C4-2B (cell line): ENCODE measurements at regions not wholly inside any gene's neighbourhood (a gene's known extent, or its start where the extent isn't known, plus 50 kb on each side); places are given as distances from the start of the nearest gene placed in this dataset.

Source experiments
- H3K27ac ChIP-seq: fragments of 450-650 bp; 2 replicates; pipeline ENCODE4 v1.5.1; 2017
- CTCF ChIP-seq: fragments of 450-650 bp; conservative IDR thresholded peaks from 2 replicates; pipeline ENCODE4 v1.5.1; 2017; ENCODE audit warnings: mild to moderate bottlenecking
- ZFX ChIP-seq: fragments of 450-650 bp; IDR thresholded peaks from 2 replicates; pipeline ENCODE4 v1.6.1; 2017

GRCh38 chr1:58312461-58312860, 234.1 kb downstream of the OMA1 start:
- H3K27ac ChIP-seq = no peak overlapping the region
- no peak for TF ChIP-seq ZFX
- no peak for TF ChIP-seq CTCF

- no peak for TF ChIP-seq CTCF
- no peak for TF ChIP-seq ZFX
- H3K27ac ChIP-seq = no peak overlapping the region
Observed at GRCh38 chr1:58310881-58311280, 235.6 kb downstream of the OMA1 start.

GRCh38 chr1:58310469-58310868, 236.1 kb downstream of the OMA1 start:
- H3K27ac ChIP-seq = no peak overlapping the region
- no peak for TF ChIP-seq CTCF
- TF ChIP-seq ZFX = no peak

GRCh38 chr1:58308206-58308605, 238.3 kb downstream of the OMA1 start:
- H3K27ac ChIP-seq = no peak overlapping the region

GRCh38 chr1:58307431-58307830, 239.1 kb downstream of the OMA1 start:
- H3K27ac ChIP-seq = no peak overlapping the region
- TF ChIP-seq ZFX = no peak
- TF ChIP-seq CTCF = no peak

More at GRCh38 chr1:58308206-58308605, 238.3 kb downstream of the OMA1 start:
- TF ChIP-seq ZFX (no peak), CTCF (no peak)

GRCh38 chr1:58305622-58306021, 240.9 kb downstream of the OMA1 start:
- TF ChIP-seq CTCF (no peak), ZFX (no peak)

GRCh38 chr1:58304346-58304975, 242.1 kb downstream of the OMA1 start:
- H3K27ac ChIP-seq = no peak overlapping the region
- no peak for TF ChIP-seq ZFX
- TF ChIP-seq CTCF = no peak

More at GRCh38 chr1:58305622-58306021, 240.9 kb downstream of the OMA1 start:
- no peak overlapping the region for H3K27ac ChIP-seq
